GM12864 (cell line): ENCODE measurements at regions not wholly inside any gene's neighbourhood (a gene's known extent, or its start where the extent isn't known, plus 50 kb on each side); places are given as distances from the start of the nearest gene placed in this dataset.

Experiments
- DNase-seq: peaks from one replicate; pipeline ENCODE4 v3.0.0-alpha.2; 2011; ENCODE audit warnings: low read depth
- H3K4me3 ChIP-seq: 2 replicates; pipeline ENCODE4 v1.5.1; 2011; ENCODE audit warnings: mild to moderate bottlenecking, low read depth, low read length, control low read depth
- TF ChIP-seq, protein P1 (sequence below): IDR thresholded peaks from 2 replicates; pipeline ENCODE4 v1.5.1; 2011; ENCODE audit warnings: low read depth, mild to moderate bottlenecking, moderate library complexity, low read length, control low read depth, inconsistent platforms; ENCODE audit errors: missing control alignments

DNA sequence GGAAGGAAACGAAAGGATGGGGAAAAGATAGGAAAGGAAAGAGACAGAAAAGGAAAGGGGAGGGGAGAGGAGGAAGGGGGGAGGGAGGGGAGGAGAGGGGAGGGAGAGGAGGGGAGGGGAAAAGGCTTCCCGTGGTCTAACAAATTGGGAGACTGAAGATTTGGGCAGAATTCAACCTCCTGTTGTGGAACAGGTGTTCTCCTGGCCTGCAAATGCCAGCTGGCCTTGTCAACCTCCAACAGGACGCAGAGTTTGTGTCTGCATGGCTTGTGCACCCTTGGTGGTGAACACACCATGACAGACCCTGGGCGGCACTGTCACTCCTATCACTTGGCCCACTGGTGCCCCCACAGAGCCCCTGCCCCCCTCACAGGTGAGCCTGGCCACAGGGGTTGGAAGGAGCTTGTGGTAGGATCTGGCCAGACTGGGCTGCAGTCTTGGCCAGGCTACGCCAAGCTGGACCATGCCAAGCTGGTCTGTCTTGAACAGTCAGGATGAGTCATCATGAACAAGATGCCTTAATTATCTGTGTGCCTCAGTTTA, 321.6 kb downstream of the BCL11B start:
- TF ChIP-seq, protein P1, sequence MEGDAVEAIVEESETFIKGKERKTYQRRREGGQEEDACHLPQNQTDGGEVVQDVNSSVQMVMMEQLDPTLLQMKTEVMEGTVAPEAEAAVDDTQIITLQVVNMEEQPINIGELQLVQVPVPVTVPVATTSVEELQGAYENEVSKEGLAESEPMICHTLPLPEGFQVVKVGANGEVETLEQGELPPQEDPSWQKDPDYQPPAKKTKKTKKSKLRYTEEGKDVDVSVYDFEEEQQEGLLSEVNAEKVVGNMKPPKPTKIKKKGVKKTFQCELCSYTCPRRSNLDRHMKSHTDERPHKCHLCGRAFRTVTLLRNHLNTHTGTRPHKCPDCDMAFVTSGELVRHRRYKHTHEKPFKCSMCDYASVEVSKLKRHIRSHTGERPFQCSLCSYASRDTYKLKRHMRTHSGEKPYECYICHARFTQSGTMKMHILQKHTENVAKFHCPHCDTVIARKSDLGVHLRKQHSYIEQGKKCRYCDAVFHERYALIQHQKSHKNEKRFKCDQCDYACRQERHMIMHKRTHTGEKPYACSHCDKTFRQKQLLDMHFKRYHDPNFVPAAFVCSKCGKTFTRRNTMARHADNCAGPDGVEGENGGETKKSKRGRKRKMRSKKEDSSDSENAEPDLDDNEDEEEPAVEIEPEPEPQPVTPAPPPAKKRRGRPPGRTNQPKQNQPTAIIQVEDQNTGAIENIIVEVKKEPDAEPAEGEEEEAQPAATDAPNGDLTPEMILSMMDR, result no peak
- no peak for DNase-seq
- no peak overlapping the region for H3K4me3 ChIP-seq

DNA sequence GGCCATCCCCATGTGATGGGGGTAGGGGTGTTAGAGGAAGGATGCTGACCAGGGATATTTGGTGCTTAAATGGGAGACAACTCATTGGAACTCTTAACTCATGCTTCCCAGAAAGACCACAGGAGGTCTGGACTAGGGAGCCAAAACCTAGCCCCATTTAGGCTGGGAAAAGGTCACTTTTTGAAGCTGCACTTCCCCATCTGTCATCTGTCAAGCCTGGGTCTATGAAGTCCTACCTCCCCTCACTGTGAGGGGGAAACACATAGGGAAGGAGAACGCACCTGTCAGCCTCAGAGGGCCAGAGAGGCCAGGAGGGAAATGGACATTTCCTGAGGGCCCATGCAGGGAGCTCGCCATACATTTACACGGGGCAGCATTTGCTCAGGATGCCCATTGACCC, 321.0 kb downstream of the BCL11B start:
- H3K4me3 ChIP-seq, result no peak overlapping the region
- TF ChIP-seq, protein P1, result no peak
- no peak for DNase-seq

DNA sequence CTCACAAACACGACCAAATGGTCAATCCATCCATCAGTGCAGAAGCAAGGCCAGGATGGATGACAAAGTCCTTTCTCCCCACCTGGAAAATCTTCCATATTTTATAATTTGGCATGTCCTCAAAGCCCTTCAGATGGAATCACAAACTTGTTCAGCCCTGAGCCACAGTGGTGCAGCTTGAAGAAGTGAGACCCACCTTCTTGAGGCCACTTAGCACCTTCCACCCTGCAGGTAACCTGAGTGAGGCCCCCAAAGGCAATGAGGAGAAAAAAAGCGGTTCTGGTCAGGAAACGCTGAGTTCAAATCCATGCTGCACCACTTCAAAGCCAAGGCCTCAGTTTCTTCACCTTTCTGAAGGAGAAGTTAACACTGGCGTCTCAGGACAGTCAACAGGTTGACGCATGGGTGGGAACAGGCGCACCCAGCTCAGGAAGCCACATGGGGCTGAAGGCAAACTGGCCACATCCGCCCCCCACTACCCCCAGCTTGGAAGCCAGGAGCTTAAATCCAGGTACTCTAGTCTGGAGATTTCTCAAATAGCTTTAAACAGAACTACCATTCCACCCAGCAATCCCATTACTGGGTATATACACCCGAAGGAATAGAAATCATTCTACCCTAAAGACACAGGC, 320.4 kb downstream of the BCL11B start:
- DNase-seq, result no peak
- no peak overlapping the region for H3K4me3 ChIP-seq
- TF ChIP-seq, protein P1, result no peak

DNA sequence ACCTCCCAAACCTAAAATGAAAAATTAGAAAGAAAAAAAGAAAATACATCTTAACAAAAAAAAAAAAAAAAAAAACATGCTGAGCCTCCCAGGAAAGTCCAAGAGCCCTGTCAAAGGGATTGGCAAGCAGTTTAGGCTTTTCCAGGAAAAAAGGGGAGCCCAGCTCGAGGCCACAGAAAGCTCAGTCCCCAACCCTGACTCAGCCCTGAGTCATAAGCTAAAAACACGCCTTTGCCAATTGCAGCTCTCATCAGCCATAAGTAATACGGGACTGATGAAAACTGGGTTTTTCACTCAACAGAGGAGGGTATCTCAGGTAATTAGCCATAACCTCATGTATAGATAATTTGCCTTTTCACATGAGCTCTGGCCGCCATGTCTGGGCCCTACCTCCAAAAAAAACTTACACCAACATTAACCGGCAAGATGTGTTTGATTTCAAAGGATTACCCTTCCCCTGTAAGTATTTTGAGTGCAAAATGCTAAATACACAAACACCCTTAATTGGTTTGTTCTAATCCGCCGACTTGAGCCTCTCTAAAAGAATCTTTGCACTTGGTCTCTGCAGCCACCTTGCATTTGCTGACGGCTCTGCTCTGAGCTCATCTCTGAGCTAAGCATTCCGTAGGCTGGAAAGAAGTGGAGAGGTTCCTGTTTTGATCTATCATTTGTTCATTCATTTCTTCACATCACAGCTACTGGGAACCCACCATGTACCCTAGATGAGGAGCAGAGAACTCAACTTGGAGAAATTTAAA, 319.2 kb downstream of the BCL11B start:
- no peak for DNase-seq
- H3K4me3 ChIP-seq, result no peak overlapping the region
- TF ChIP-seq, protein P1, result no peak

DNA sequence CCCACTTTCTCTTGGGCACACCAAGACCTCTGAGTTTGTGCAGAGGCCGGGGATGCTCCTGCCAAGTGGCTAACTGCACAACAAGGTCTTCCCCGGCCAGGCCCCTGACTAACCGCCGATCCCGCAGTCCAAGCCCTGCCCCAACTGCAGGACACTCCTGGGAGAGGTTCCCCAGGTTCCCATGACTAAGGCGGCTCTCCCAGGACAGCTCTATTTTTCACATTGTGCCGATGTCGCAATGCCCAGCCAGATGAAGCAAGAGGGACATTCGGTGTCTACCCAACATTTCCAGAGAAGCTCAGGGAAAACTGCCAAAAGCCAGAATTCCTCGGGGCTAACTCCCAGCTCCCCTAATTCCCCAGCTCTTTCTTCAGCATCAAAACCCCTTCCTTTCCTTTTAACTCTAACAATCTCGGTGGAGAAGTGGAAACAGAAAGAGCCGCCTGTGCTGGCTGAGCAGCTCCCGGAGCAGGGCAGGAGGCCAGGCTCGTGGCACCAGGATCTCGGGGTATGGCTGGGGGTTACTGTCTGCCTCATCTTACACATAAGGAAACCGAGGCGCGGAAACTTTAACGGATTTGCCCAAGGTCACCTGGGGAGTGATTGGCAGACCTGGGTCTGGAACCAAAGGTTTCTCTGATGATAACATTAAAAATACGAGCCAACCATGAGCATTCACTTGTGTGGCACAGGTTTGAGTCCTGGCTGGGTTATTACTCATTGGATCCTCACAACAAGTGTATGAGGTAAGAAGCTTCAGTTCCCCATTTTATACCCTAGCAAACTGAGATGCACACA, 318.2 kb downstream of the BCL11B start:
- H3K4me3 ChIP-seq, result no peak overlapping the region
- DNase-seq, result no peak
- TF ChIP-seq, protein P1, result no peak

DNA sequence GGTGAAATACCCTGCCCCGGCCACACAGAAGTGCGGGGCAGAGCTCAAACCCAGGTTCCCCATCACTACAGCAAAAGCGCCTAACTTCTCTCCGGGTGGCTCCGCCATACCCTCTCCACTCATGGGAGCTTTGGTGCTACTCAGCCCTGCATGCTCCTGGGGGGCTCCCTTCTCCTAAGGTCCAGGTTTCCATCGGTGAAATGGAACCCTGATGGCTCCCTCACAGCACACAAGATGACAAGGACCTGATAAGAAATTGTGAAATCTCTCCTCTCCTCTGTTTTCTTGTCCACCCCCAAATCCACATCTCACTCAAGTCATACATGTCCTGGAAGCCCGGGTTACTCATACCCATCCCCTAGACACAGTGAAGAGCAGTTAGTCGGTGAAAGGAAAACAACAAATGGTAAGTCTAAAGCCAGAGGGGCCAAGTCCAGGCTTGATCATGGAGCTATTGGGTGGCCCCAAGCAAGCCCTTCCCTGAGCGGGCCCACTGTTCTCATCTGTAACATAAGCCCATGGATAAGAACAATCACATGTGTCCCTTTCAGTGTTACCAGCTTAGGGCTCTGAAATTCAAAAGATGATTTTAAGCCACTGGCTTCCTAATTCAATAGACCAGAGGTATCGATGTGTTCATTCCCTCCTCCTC, 317.5 kb downstream of the BCL11B start:
- TF ChIP-seq, protein P1, result no peak
- no peak for DNase-seq
- no peak overlapping the region for H3K4me3 ChIP-seq
